ENCODE measurements at regions not wholly inside any gene's neighbourhood (a gene's known extent, or its start where the extent isn't known, plus 50 kb on each side); places are given as distances from the start of the nearest gene placed in this dataset.

GRCh38 chr4:124970011-124970410 is 257.5 kb upstream of the ANKRD50 start:
- TF ChIP-seq CTCF (IDR thresholded peaks at IDR 0.05) = no peak
- TF ChIP-seq EP300 (IDR thresholded peaks at IDR 0.05; ENCODE audit: low read depth) = no peak
- TF ChIP-seq POLR2A (IDR thresholded peaks at IDR 0.05) = no peak

Measured in transverse colon (tissue), 3 donors.